K562 (cell line): ENCODE measurements at regions not wholly inside any gene's neighbourhood (a gene's known extent, or its start where the extent isn't known, plus 50 kb on each side); places are given as distances from the start of the nearest gene placed in this dataset.

Source experiments
- CTCF ChIP-seq, 3 experiments: IDR thresholded peaks in 2 of 3; conservative IDR thresholded peaks in 1 of 3; 2 replicates each; pipeline ENCODE4 v1.5.1; 2011 to 2012; ENCODE audit warnings: low read length in 3 of 3, mild to moderate bottlenecking in 3 of 3, control low read depth in 2 of 3, improper control_type of control experiment in 1 of 3, inconsistent platforms in 1 of 3, low read depth in 1 of 3, mixed read lengths in 1 of 3, moderate library complexity in 1 of 3; ENCODE audit not compliant: insufficient read depth in 2 of 3
- EZH2 ChIP-seq: IDR thresholded peaks from 2 replicates; pipeline ENCODE4 v1.6.1; 2012; ENCODE audit warnings: low read depth, mild to moderate bottlenecking, inconsistent platforms, low read length, borderline replicate concordance
- MXD1 ChIP-seq: fragments of 250-450 bp; sonication (Bioruptor Pico); IDR thresholded peaks from 2 replicates; pipeline ENCODE4 v1.8.0; 2021; ENCODE audit warnings: borderline replicate concordance, mild to moderate bottlenecking, moderate library complexity; ENCODE audit not compliant: poor library complexity, severe bottlenecking

- TF ChIP-seq CTCF (IDR thresholded peaks at IDR 0.05 in 2 of 3, conservative IDR thresholded peaks at IDR 0.05 in 1 of 3; ENCODE audit: insufficient read depth in 2 of 3, low read depth in 1 of 3, low read length in 3 of 3) (no peak), MXD1 (no peak), EZH2 (no peak)
These were observed 103.2 kb upstream of the PARP11 start for GRCh38 chr12:3976351-3976938.
